ENCODE measurements at regions not wholly inside any gene's neighbourhood (a gene's known extent, or its start where the extent isn't known, plus 50 kb on each side); places are given as distances from the start of the nearest gene placed in this dataset.

DNA sequence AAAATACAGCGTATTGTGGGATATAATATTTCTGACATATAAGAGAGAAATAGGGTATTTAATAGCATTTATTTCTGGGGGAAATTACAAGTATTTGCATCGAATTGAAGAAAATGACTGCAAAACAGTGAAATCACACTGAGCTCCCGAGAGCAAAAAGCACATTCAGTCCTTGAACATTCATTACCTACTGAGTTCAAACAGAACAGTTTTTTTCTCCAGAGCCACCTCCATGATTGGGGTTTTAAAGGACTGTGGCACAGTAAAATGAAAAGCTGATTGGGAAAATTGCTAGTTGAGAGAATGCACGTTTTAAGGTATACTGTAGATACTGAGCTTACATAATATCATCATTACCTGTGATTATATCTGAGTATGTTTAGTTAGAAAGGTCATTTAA, 58.0 kb upstream of the TRPC4 start:
- DNase-seq (ENCODE audit: low spot score) = no peak

DNA sequence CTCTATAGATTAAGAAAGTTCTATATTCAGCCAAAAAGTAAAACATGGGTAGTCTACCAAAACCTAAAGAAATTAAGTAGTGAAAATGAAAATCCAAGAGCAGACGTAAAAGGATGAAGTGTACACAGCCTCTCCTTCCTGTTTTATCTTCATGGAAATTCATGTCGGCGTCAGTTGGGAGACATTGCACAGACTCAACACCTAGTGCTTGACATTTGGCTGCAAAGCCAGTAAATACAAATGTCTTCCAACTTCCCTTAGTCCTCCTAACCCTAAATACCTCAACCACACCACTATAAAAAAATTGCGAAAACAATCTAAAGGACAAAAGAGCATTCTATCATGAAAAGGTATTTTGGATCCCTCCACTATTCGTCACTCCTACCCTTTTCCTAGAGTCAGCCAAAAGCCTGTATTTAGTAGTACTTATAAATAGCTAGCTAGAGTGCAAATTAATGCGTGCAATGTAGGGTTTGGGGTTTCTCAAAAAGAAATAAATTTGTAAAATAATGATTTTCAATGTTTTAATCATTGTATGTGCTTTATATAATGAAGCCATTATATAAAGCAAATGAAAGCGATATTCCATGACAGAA, 56.4 kb upstream of the TRPC4 start:
- no peak for DNase-seq (ENCODE audit: low spot score)

DNA sequence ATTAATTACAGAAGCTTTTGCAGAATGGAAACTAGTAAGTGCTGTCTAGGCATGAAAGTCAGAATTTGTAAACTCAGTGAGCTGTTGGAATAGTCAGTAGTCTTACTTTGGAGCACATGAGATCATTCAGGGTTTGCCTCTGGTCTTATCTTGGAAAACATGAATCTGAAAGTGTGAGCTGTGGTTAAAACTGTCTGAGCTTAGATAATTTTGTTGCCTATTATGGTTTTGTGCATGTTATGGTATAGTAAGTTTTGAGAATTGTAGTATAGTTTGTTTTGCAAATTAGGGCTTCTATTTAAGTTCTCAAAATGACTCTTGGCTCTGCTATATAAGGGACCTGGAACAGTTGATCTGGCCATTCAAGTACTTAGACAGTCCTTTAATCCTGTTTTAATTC, 53.7 kb upstream of the TRPC4 start:
- DNase-seq (ENCODE audit: low spot score) = no peak

DNA sequence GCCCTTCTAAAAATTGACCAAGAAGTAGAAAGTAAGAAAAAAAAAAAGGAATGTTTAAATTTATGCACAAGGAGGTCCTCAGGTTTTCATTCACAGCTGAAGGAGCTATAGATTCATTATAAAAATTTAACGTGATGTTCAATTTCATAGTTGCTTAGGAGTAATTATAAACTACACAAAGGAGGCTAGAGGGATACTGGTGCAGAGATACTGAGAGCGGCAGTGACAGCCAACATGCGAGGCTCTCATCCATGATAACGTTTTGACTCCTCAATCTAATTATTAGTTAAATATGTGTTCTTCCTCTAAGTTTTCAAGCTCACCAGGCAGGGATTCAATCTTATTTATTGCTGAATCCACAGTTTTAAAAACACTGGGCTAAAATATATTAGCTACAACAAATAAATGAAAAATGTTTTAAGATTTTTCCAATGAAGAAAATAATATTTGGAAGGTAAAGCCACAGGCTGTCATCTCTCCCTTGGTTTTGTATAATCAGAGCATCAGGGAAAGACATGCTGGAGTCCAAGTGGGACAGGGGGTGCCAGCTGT, 49.8 kb upstream of the TRPC4 start:
- no peak for DNase-seq (ENCODE audit: low spot score)

All from NAMALWA (cell line).